Loucy (cell line): ENCODE measurements at regions not wholly inside any gene's neighbourhood (a gene's known extent, or its start where the extent isn't known, plus 50 kb on each side); places are given as distances from the start of the nearest gene placed in this dataset.

ENCODE experiments used
- H2AFZ ChIP-seq: fragments of 200-600 bp; sonication (generic); 2 replicates; pipeline ENCODE4 v1.6.0; 2016; ENCODE audit warnings: antibody characterized with exemption, mild to moderate bottlenecking, low read length, moderate library complexity
- H3F3A ChIP-seq: fragments of 200-600 bp; 2 replicates; pipeline ENCODE4 v1.6.0; 2016; ENCODE audit warnings: antibody characterized with exemption, low read depth, mild to moderate bottlenecking
- H3K27me3 ChIP-seq: fragments of 200-600 bp; sonication (generic); 2 replicates; pipeline ENCODE4 v1.6.1; 2014; ENCODE audit warnings: low read length, mild to moderate bottlenecking; ENCODE audit not compliant: insufficient read depth, poor library complexity, severe bottlenecking
- H3K36me3 ChIP-seq: fragments of 200-600 bp; sonication (generic); 2 replicates; pipeline ENCODE4 v1.6.1; 2016; ENCODE audit warnings: low read length; ENCODE audit not compliant: insufficient read depth
- H3K4me1 ChIP-seq: fragments of 200-600 bp; sonication (generic); 2 replicates; pipeline ENCODE4 v1.5.1; 2014; ENCODE audit warnings: low read length, mild to moderate bottlenecking; ENCODE audit not compliant: insufficient read depth, poor library complexity, severe bottlenecking
- H3K4me2 ChIP-seq: fragments of 200-600 bp; sonication (generic); 2 replicates; pipeline ENCODE4 v1.6.0; 2014; ENCODE audit warnings: antibody characterized with exemption, low read length, low read depth, mild to moderate bottlenecking; ENCODE audit not compliant: poor library complexity, severe bottlenecking
- H3K4me3 ChIP-seq: fragments of 200-600 bp; sonication (generic); 2 replicates; pipeline ENCODE4 v1.5.1; 2014; ENCODE audit warnings: low read length, mild to moderate bottlenecking, mixed read lengths; ENCODE audit not compliant: poor library complexity, severe bottlenecking
- H3K79me2 ChIP-seq: fragments of 200-600 bp; sonication (generic); 2 replicates; pipeline ENCODE4 v1.6.1; 2014; ENCODE audit warnings: low read length; ENCODE audit not compliant: insufficient read depth
- H3K9ac ChIP-seq: fragments of 200-600 bp; sonication (generic); 2 replicates; pipeline ENCODE4 v1.6.0; 2014; ENCODE audit warnings: mild to moderate bottlenecking, low read depth, low read length, moderate library complexity; ENCODE audit not compliant: poor library complexity, severe bottlenecking
- H3K9me2 ChIP-seq: fragments of 200-600 bp; sonication (generic); replicated peaks from 2 replicates; pipeline ENCODE4 v1.6.1; 2016; ENCODE audit warnings: low read depth, low read length, mixed read lengths
- H3K9me3 ChIP-seq: fragments of 200-600 bp; sonication (generic); 2 replicates; pipeline ENCODE4 v1.6.1; 2014; ENCODE audit warnings: mild to moderate bottlenecking, antibody characterized with exemption, low read length, low read depth; ENCODE audit not compliant: insufficient read depth
- H4K20me1 ChIP-seq: fragments of 200-600 bp; sonication (generic); 2 replicates; pipeline ENCODE4 v1.6.0; 2014; ENCODE audit warnings: antibody characterized with exemption, low read length, mild to moderate bottlenecking; ENCODE audit not compliant: insufficient read depth, poor library complexity, severe bottlenecking
- CTCF ChIP-seq: fragments of 200-600 bp; sonication (generic); conservative IDR thresholded peaks from 2 replicates; pipeline ENCODE4 v1.5.1; 2014; ENCODE audit warnings: mild to moderate bottlenecking, antibody characterized with exemption, low read length
- EZH2phosphoT487 ChIP-seq: fragments of 200-600 bp; IDR thresholded peaks from 2 replicates; pipeline ENCODE4 v1.6.1; 2018; ENCODE audit warnings: antibody characterized with exemption, mild to moderate bottlenecking, moderate library complexity, borderline replicate concordance

GRCh38 chr1:57848406-57848805 is 424.5 kb upstream of the DAB1 start:
- Histone ChIP-seq H3K4me2 (no peak overlapping the region), H3K27me3 (no peaks in the 10 kb centered on the region), H3K4me3 (no peak overlapping the region), H4K20me1 (no peaks in the 10 kb centered on the region), H3K9ac (no peak overlapping the region), H2AFZ (no peak overlapping the region), H3F3A (no peaks in the 10 kb centered on the region), H3K4me1 (no peaks in the 10 kb centered on the region), H3K9me2 (no peaks in the 10 kb centered on the region), H3K9me3 (no peaks in the 10 kb centered on the region), H3K79me2 (no peaks in the 10 kb centered on the region), H3K36me3 (no peaks in the 10 kb centered on the region)
- no peak for TF ChIP-seq EZH2phosphoT487
- no peak for TF ChIP-seq CTCF

GRCh38 chr1:57845041-57845440 is 421.2 kb upstream of the DAB1 start:
- no peaks in the 10 kb centered on the region for H3K27me3 ChIP-seq
- no peaks in the 10 kb centered on the region for H3K9me3 ChIP-seq
- no peak overlapping the region for H3K9ac ChIP-seq
- no peaks in the 10 kb centered on the region for H3K4me1 ChIP-seq
- H3F3A ChIP-seq: no peaks in the 10 kb centered on the region
- H3K4me2 ChIP-seq: no peak overlapping the region
- H4K20me1 ChIP-seq: no peaks in the 10 kb centered on the region
- no peak overlapping the region for H3K4me3 ChIP-seq
- H3K79me2 ChIP-seq: no peaks in the 10 kb centered on the region
- TF ChIP-seq EZH2phosphoT487 (no peak), CTCF (no peak)
- no peak overlapping the region for H2AFZ ChIP-seq
- no peaks in the 10 kb centered on the region for H3K36me3 ChIP-seq
- no peaks in the 10 kb centered on the region for H3K9me2 ChIP-seq

- no peaks in the 10 kb centered on the region for H3F3A ChIP-seq
- H3K79me2 ChIP-seq: no peaks in the 10 kb centered on the region
- no peaks in the 10 kb centered on the region for H3K9me3 ChIP-seq
- H3K36me3 ChIP-seq: no peaks in the 10 kb centered on the region
- no peak overlapping the region for H3K4me2 ChIP-seq
- no peak for TF ChIP-seq EZH2phosphoT487
- TF ChIP-seq CTCF: no peak
- H3K9ac ChIP-seq: no peak overlapping the region
- H3K4me3 ChIP-seq: no peak overlapping the region
- no peaks in the 10 kb centered on the region for H3K27me3 ChIP-seq
- H2AFZ ChIP-seq: no peak overlapping the region
- H4K20me1 ChIP-seq: no peaks in the 10 kb centered on the region
- no peaks in the 10 kb centered on the region for H3K4me1 ChIP-seq
- H3K9me2 ChIP-seq: no peaks in the 10 kb centered on the region
Measured at GRCh38 chr1:57844382-57844980, 420.6 kb upstream of the DAB1 start.
